WTC11 (cell line): ENCODE measurements at regions not wholly inside any gene's neighbourhood (a gene's known extent, or its start where the extent isn't known, plus 50 kb on each side); places are given as distances from the start of the nearest gene placed in this dataset.

Experiments used
- CTCF ChIP-seq: fragments of 200-600 bp; IDR thresholded peaks from 2 replicates; pipeline ENCODE4 v1.8.0; 2022; ENCODE audit warnings: antibody characterized with exemption
- JUN ChIP-seq: sonication (generic); formaldehyde crosslinking; IDR thresholded peaks from 2 replicates; pipeline ENCODE4 v1.8.0; 2023; ENCODE audit warnings: mild to moderate bottlenecking, missing genetic modification reagents
- NFYB ChIP-seq: sonication (generic); formaldehyde crosslinking; conservative IDR thresholded peaks from 2 replicates; pipeline ENCODE4 v1.8.0; 2022; ENCODE audit warnings: low read depth, missing genetic modification reagents
- USF2 ChIP-seq: sonication (generic); formaldehyde crosslinking; IDR thresholded peaks from 2 replicates; pipeline ENCODE4 v1.8.1; 2023; ENCODE audit warnings: mild to moderate bottlenecking, missing genetic modification reagents, moderate library complexity
- ZNF121 ChIP-seq: sonication (generic); formaldehyde crosslinking; IDR thresholded peaks from 2 replicates; pipeline ENCODE4 v1.8.0; 2023; ENCODE audit warnings: missing genetic modification reagents
- ZNF263 ChIP-seq: sonication (generic); formaldehyde crosslinking; IDR thresholded peaks from 2 replicates; pipeline ENCODE4 v1.8.1; 2022; ENCODE audit warnings: low read depth, mild to moderate bottlenecking, moderate library complexity, missing genetic modification reagents
- ZNF671 ChIP-seq: fragments of 250-450 bp; sonication (Bioruptor Pico); IDR thresholded peaks from 2 replicates; pipeline ENCODE4 v1.8.0; 2021; ENCODE audit warnings: mild to moderate bottlenecking

- TF ChIP-seq JUN = no peak
- TF ChIP-seq NFYB (CRISPR knock-in tag) = no peak
- TF ChIP-seq CTCF = no peak
- no peak for TF ChIP-seq ZNF121 (CRISPR knock-in tag)
- no peak for TF ChIP-seq ZNF671 (CRISPR knock-in tag)
- TF ChIP-seq USF2 = no peak
- no peak for TF ChIP-seq ZNF263 (CRISPR knock-in tag)
Observed at GRCh38 chr3:74880237-74880636, 265.8 kb upstream of the CNTN3 start.
